Naive thymus-derived CD8-positive, alpha-beta T cell (primary cell): ENCODE measurements at regions not wholly inside any gene's neighbourhood (a gene's known extent, or its start where the extent isn't known, plus 50 kb on each side); places are given as distances from the start of the nearest gene placed in this dataset.

Experiments used
- ATAC-seq, 2 donors: fragments of 150-1000 bp; cut with Tn5 transposase in 1 of 2; sonication (Bioruptor Pico), chemical (Tn5 transposase) in 1 of 2; 1 replicate in 1 of 2; 2 replicates in 1 of 2; pipeline ENCODE4 v1.10.0; 2021; ENCODE audit warnings: mild to moderate bottlenecking in 2 of 2, moderate library complexity in 2 of 2
- POLR2A ChIA-PET: fragments of 350-600 bp; sonication (Branson Sonifier 250); formaldehyde crosslinking; loops from one replicate; lab custom pipeline; 2021; ENCODE audit warnings: antibody characterized with exemption; lab: Charles Lee
- DNase-seq, 10 donors: peaks; one replicate each; pipeline versions ENCODE4 v3.0.0 to v3.0.0-alpha.2; 2020 to 2022
- H3K27ac Mint-ChIP-seq, 10 donors: one replicate each; pipeline ENCODE4 v1.8.0; 2020 to 2022; ENCODE audit warnings: mild to moderate bottlenecking in 10 of 10, mixed read lengths in 10 of 10, moderate library complexity in 4 of 10, inconsistent platforms in 1 of 10
- H3K27me3 Mint-ChIP-seq, 5 donors: one replicate each; pipeline ENCODE4 v1.8.0; 2021 to 2022; ENCODE audit warnings: mixed read lengths in 5 of 5
- H3K36me3 Mint-ChIP-seq, 3 donors: one replicate each; pipeline ENCODE4 v1.8.0; 2020 to 2022; ENCODE audit warnings: mixed read lengths in 3 of 3, mild to moderate bottlenecking in 2 of 3, inconsistent platforms in 1 of 3
- H3K4me1 Mint-ChIP-seq, 4 donors: one replicate each; pipeline ENCODE4 v1.8.0; 2021 to 2022; ENCODE audit warnings: mixed read lengths in 4 of 4
- H3K4me3 Mint-ChIP-seq, 10 donors: one replicate each; pipeline ENCODE4 v1.8.0; 2020 to 2022; ENCODE audit warnings: mild to moderate bottlenecking in 10 of 10, mixed read lengths in 10 of 10, moderate library complexity in 6 of 10, inconsistent platforms in 1 of 10
- H3K9me3 Mint-ChIP-seq, 9 donors: one replicate each; pipeline ENCODE4 v1.8.0; 2020 to 2022; ENCODE audit warnings: mixed read lengths in 9 of 9, mild to moderate bottlenecking in 3 of 9, inconsistent platforms in 1 of 9, moderate library complexity in 1 of 9

DNA sequence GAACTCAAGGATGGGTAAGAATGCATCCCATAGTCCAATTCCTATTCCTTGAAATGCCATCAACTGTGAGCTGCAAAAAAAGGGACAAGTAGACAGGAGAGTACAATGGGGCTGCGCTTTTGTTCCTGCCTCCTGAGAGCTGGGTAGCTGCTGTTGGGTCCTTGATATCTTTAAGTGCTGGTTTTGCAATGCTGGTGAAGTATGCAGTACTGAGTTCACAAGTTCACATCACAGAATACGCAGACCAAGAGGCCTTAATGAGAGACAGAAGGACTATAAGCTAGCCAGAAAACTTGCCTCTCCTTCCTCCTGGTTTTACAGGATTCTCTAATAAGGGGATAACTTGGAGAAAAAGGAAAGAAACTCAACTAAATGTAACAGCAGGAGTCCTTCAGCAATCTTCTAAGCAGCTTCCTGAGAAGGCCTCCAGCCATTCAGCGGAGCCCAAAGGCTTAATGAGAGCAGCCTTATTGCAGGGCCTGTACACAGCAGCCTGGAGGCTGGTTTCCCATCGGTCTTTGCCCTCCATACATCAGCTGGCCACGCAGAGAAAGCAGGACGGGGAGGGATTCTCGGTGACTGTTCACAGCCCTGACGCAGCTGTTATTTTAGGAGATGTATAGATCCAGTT is 293.1 kb downstream of the CDCA7 start:
- Mint-ChIP-seq H3K4me3 (no peak overlapping the region), H3K36me3 (no peaks in the 10 kb centered on the region), H3K27ac (no peak overlapping the region), H3K27me3 (peaks cover 0 to 20% (median 4%) of the 10 kb centered on the region in 5 donors), H3K9me3 (no peaks in the 10 kb centered on the region), H3K4me1 (no peaks in the 10 kb centered on the region)
- POLR2A ChIA-PET, result no interaction called here
- no peak for ATAC-seq
- DNase-seq, result no peak

DNA sequence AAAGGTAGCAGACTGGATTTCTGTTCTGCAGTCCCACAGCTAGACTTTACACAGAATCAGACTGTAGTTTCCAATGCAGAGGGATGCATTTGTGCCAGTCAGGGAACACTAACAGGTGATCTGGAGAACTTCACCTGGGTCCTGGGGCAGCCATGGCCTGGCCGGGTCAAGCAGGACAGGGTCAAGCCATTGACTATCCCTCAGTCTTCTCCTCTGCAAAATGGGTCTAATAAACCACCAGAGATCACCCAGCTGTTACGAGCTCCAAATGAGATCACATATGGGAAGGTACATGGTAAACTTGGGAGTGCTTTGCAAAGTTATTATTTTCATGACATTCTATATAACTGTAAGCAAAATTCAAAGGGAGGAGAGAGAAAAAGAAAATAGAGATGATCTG is 294.1 kb downstream of the CDCA7 start:
- peaks cover 0 to 20% (median 4%) of the 10 kb centered on the region in 5 donors for H3K27me3 Mint-ChIP-seq
- no peak overlapping the region for H3K27ac Mint-ChIP-seq
- DNase-seq, result no peak
- no peak overlapping the region for H3K4me3 Mint-ChIP-seq
- POLR2A ChIA-PET, result no interaction called here
- no peak for ATAC-seq
- H3K36me3 Mint-ChIP-seq, result no peaks in the 10 kb centered on the region
- no peaks in the 10 kb centered on the region for H3K9me3 Mint-ChIP-seq
- H3K4me1 Mint-ChIP-seq, result no peaks in the 10 kb centered on the region

DNA sequence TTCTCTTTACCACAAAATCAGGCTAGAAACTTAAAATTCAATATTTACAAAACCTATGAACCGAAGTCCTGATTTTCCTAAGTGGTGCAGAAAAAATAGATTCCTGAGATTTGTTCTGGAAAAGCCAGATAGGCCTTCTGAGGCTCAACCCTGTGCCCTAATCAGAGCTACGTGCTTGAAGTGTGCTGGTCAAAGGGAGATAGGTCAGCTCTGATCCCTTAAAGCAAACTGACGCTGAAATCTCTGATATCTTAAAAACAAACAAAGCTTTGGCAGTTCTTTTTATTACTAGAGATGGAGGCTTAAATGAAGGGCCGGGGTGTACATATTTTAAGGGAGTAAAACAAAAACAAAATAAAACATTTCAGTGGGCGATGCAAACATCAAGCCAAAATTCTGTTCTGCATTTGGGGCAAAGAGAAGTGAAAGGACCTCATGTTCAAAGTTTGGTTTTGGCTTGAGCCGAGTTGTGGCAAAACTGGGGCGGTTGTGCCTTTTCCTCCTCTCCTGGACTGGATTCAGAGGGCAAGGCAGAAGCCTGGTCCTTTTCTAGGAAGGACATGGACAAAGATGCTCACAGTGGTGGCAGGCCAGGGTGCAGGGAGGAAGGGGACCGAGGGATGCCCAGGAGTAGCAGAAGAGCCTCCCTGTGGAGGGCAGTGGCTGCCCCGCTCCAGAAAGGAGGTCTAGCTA is 295.0 kb downstream of the CDCA7 start:
- H3K4me3 Mint-ChIP-seq, result no peak overlapping the region
- POLR2A ChIA-PET, result no interaction called here
- no peak overlapping the region for H3K27ac Mint-ChIP-seq
- peaks cover 2 to 25% (median 6%) of the 10 kb centered on the region in 5 donors for H3K27me3 Mint-ChIP-seq
- no peaks in the 10 kb centered on the region for H3K36me3 Mint-ChIP-seq
- no peaks in the 10 kb centered on the region for H3K9me3 Mint-ChIP-seq
- ATAC-seq (no peak), DNase-seq (no peak)
- H3K4me1 Mint-ChIP-seq, result no peaks in the 10 kb centered on the region

DNA sequence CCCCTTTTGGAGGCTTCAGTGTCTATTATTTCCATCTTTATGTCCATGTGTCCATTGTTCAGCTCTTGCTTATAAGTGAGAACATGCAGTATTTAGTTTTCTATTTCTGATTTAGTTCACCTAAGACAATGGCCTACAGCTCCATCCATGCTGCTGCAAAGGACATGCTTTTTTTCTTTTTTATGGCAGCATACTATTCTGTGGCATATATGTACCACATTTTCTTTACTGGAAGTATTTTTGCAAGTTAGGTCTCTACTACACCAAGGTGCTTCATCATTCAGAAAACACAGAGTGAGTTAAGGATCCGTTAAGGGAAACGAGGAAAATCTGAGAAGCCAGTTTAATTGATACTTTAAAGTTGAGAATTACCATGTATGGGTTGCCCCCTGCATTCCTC is 297.2 kb downstream of the CDCA7 start:
- DNase-seq, result no peak
- Mint-ChIP-seq H3K27ac (no peak overlapping the region), H3K9me3 (no peaks in the 10 kb centered on the region), H3K4me3 (no peak overlapping the region), H3K4me1 (no peaks in the 10 kb centered on the region), H3K36me3 (no peaks in the 10 kb centered on the region), H3K27me3 (peaks cover 3 to 18% (median 6%) of the 10 kb centered on the region in 5 donors)
- ATAC-seq, result no peak
- POLR2A ChIA-PET, result no interaction called here

DNA sequence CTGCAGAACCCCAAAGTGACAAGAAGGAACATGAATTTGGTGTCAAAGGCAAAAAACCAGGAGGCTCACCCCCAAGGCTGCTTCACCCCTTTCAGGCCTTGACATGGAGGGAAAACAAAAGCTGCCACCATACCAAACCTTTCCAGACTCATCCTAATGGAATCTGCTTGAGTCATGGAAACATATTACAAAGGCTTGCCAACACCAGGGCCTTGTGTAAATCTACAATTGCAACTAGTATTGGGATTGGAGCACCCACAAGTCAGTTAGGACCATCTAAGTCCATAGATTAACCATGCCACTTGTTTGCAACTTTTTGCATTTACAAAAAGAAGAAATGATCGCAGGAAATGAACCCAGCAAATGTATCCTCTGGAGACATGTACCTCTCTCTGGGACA is 297.6 kb downstream of the CDCA7 start:
- POLR2A ChIA-PET, result no interaction called here
- DNase-seq, result no peak
- Mint-ChIP-seq H3K4me1 (no peaks in the 10 kb centered on the region), H3K36me3 (no peaks in the 10 kb centered on the region), H3K4me3 (no peak overlapping the region), H3K27me3 (peaks cover under 1 to 21% (median 6%) of the 10 kb centered on the region in 5 donors), H3K9me3 (no peaks in the 10 kb centered on the region), H3K27ac (no peak overlapping the region)
- no peak for ATAC-seq

DNA sequence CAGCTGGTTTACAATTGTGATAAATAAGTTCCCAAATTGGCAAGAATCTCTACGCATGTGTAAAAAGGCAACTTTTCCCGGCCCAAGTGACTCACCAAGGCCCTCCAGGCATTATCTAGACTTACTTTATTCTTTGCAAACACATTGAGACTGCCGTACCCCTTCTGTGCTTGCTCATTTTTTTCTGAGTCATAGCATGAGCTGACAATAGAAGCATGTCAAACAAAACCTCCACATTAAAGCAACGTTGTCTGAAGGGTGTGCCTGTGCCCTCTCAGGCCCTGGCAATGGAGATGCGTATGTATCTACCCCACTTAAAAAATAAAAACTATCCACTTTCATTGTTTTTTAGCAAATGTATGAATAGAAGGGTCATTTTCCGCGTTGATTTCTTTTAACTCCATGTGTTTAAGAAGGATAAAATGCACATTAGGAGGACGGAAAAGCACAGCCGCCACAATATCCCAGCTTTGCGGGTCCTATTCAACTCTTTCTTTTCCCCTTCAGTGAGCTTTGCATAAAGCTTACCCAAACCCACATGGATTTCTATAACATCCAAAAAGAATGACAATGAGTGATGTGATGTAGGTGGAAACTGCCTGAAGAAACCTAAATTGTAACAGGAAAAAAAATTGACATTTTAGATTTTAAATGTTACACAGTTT is 298.2 kb downstream of the CDCA7 start:
- H3K27ac Mint-ChIP-seq, result no peak overlapping the region

DNA sequence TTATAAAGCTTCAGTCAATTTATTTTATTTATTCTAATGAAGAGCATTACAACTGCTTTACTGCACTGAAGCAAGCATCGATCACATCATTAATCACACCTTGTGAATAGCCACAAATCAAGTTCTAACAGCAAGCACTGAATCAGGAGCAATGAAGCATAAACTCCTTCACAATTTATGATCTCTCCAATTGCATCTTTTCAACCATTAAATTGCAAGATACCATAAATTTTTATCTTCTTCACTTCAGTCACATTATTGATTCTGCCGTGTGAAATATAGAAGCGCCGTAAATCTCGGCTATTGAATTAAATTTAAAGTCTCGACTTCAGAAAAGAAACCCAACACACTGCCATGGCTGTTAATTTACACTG is 298.7 kb downstream of the CDCA7 start:
- POLR2A ChIA-PET, result no interaction called here
- no peaks in the 10 kb centered on the region for H3K9me3 Mint-ChIP-seq
- ATAC-seq (no peak), DNase-seq (no peak)
- H3K27me3 Mint-ChIP-seq, result peaks cover 2 to 22% (median 6%) of the 10 kb centered on the region in 5 donors
- H3K4me1 Mint-ChIP-seq, result no peaks in the 10 kb centered on the region
- H3K4me3 Mint-ChIP-seq, result no peak overlapping the region
- no peak overlapping the region for H3K27ac Mint-ChIP-seq
- H3K36me3 Mint-ChIP-seq, result no peaks in the 10 kb centered on the region

More for the DNA sequence above, 298.2 kb downstream of the CDCA7 start:
- Mint-ChIP-seq H3K27me3 (peaks cover 2 to 22% (median 6%) of the 10 kb centered on the region in 5 donors), H3K36me3 (no peaks in the 10 kb centered on the region), H3K9me3 (no peaks in the 10 kb centered on the region), H3K4me3 (no peak overlapping the region), H3K4me1 (no peaks in the 10 kb centered on the region)
- ATAC-seq (no peak), DNase-seq (no peak)
- POLR2A ChIA-PET, result no interaction called here

DNA sequence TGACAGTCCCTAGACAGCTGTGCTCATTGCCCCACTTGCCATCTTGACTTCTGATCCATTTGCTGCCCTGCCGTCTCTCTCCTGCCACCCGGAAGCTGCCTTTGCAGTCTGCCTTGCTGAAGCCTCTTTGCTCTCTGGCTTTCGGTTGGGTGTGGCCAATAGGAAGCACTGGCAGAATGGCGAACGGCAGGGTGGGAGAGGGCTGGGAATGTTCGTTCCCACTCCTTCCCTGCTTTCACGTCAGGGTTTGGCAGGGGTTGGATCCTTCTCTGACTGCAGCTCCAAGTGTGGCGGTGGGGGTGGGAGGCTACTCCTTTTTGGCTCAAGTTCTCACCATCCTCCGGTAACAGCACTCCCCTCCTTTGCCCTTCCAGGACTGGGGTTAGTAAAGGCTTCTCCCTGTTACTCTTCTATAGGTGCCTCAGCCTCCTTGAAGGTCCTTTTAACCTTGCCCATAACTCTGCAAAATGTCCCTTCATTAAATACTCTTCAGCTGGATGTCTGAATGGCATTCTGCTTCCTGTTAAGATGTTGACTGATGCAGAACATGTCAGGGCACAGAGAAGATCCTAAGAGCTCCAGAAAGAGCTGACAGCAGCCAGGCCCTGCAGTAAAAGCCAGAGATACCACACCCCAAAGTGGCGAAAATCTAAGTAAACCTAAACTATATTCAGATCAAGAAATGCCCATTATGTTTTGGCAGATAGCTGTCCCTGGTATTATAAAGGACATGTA is 299.7 kb downstream of the CDCA7 start:
- no peak overlapping the region for H3K27ac Mint-ChIP-seq
- no peaks in the 10 kb centered on the region for H3K9me3 Mint-ChIP-seq
- no peak overlapping the region for H3K4me3 Mint-ChIP-seq
- H3K4me1 Mint-ChIP-seq, result no peaks in the 10 kb centered on the region
- POLR2A ChIA-PET, result no interaction called here
- ATAC-seq, result no peak
- DNase-seq, result no peak
- H3K27me3 Mint-ChIP-seq, result peaks cover 2 to 22% (median 8%) of the 10 kb centered on the region in 5 donors
- H3K36me3 Mint-ChIP-seq, result no peaks in the 10 kb centered on the region

DNA sequence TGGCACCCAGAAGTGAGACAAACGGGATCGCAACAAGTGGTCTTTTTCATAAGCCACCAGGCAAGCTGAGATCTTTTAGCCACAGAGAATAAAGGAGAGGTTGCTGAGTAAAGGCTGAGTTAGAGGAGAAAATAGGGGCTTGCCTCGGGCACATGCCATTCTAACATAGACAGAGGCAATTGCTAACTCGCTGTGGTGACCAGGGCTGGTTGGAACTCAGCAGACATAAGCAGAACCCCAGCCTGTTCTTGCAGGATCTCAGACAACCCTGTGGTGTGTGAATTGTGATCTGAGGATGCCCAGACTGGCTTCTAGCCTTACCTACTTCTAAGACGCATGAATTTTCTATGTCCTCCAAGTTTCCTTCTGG is 300.2 kb downstream of the CDCA7 start:
- H3K9me3 Mint-ChIP-seq, result no peaks in the 10 kb centered on the region
- H3K27me3 Mint-ChIP-seq, result peaks cover 2 to 22% (median 8%) of the 10 kb centered on the region in 5 donors
- H3K27ac Mint-ChIP-seq, result no peak overlapping the region
- DNase-seq, result no peak
- H3K4me3 Mint-ChIP-seq, result no peak overlapping the region
- no peak for ATAC-seq
- no peaks in the 10 kb centered on the region for H3K36me3 Mint-ChIP-seq
- POLR2A ChIA-PET, result no interaction called here
- H3K4me1 Mint-ChIP-seq, result no peaks in the 10 kb centered on the region

DNA sequence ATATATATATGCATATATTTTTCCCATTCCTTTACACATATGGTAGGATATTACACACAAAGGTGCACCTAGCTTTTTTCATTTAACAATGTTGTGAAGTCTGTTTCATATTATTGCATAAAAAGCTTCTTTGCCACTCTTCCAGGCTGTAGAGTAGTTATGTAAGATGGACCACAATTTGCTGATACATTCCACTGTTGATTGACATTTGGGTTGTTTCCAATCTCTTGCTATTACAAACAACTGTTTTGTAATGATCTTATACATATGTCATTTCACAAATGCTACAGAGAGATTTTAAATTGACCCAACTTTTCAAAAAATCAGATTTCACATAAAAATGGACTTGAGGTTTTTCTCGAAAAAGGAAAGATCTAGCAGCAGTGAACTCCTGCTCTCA is 301.4 kb downstream of the CDCA7 start:
- POLR2A ChIA-PET, result no interaction called here
- DNase-seq (no peak), ATAC-seq (no peak)
- Mint-ChIP-seq H3K27me3 (peaks cover 4 to 22% (median 11%) of the 10 kb centered on the region in 5 donors), H3K9me3 (no peaks in the 10 kb centered on the region), H3K4me1 (no peaks in the 10 kb centered on the region), H3K4me3 (no peak overlapping the region), H3K27ac (no peak overlapping the region), H3K36me3 (no peaks in the 10 kb centered on the region)

DNA sequence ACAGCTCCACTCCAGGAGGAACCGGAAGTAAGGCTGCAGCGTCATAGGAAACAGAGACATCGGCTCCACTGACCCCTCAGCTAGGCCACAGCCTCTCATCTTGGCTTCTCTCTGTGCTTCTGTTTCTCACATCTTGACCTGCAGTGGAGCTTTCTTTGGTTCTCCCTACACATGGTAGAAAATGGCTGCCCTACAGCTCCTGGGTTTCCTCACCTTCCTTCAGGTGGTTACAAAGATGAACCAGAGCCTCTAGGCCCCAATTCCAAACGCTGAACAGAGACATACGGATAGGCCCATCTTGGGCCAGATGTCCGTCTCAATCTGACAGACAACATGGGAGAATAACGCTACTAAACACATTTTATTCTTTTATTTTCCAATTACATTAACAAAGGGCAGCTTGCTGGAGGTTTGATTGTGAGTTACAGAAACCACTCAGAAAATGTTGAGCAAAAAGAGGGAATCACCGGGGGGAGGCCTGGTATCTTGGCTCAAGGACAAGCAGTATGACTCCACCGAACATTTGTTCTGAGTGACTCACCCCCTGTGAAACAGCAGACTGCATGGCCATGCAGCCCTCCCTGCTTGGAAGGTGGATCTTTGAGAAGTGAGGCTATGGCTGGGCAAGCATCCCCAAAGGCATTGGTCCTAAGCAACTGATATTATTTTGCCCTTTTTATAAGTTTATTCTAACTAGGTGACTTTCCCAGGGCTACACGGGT is 303.5 kb downstream of the CDCA7 start:
- POLR2A ChIA-PET, result no interaction called here
- DNase-seq, result no peak
- no peaks in the 10 kb centered on the region for H3K4me1 Mint-ChIP-seq
- no peaks in the 10 kb centered on the region for H3K9me3 Mint-ChIP-seq
- peaks cover 4 to 30% (median 10%) of the 10 kb centered on the region in 5 donors for H3K27me3 Mint-ChIP-seq
- no peaks in the 10 kb centered on the region for H3K36me3 Mint-ChIP-seq
- H3K27ac Mint-ChIP-seq, result no peak overlapping the region
- ATAC-seq, result no peak
- H3K4me3 Mint-ChIP-seq, result no peak overlapping the region

DNA sequence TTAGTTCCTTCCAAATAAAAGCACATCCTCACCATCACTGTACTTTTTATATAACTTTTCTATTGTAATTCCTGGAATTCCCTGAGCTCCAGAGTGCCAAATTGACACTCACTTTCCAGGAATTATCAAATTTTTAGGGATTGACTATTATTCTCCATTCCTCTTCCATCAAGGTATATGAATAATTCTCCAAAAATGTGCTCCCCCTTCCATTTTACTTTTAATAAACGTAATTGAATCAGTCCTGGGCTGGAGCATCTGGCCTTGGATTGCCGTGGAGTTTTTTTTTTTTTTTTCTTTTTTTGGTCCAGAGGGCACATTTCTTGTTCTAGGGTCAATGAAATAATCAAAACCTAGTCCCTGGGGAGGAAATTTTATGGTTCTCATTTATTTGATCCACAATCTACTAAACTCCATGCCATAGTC is 304.3 kb downstream of the CDCA7 start:
- no peak overlapping the region for H3K27ac Mint-ChIP-seq
- H3K36me3 Mint-ChIP-seq, result no peaks in the 10 kb centered on the region
- H3K4me1 Mint-ChIP-seq, result no peaks in the 10 kb centered on the region
- H3K27me3 Mint-ChIP-seq, result peaks cover 4 to 34% (median 13%) of the 10 kb centered on the region in 5 donors
- no peak for DNase-seq
- H3K9me3 Mint-ChIP-seq, result peaks cover 0 to 2% (median 0%) of the 10 kb centered on the region in 9 donors
- ATAC-seq, result no peak
- H3K4me3 Mint-ChIP-seq, result no peak overlapping the region
- POLR2A ChIA-PET, result no interaction called here
